ENCODE measurements at regions not wholly inside any gene's neighbourhood (a gene's known extent, or its start where the extent isn't known, plus 50 kb on each side); places are given as distances from the start of the nearest gene placed in this dataset.
"Not testable (repeated sequence)": the region's sequence is repeated elsewhere in the genome, so short reads cannot be mapped to it uniquely, and the experiment has no call there.

DNA sequence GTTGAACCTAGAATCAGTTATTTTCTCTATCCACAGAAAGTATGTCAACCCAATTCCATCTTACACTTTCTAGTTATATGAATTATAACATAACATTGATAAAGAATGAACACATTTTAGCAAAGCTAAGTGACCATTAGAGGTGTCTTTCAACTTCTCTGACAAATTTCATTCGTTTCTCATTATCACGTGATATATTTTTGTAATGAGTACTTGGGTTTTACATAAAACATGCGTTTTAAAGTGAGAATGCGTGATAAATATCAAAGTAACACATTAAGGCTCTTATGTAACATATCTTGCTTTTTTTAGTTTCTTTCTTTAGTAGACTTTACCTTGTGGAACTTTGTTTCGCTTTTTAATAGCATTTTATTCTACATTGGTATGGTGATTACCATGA, 1715.1 kb upstream of the IGFBP7 start:
- DNase-seq = no peak
- intact Hi-C loops (cut with micrococcal nuclease) = no loop called here

DNA sequence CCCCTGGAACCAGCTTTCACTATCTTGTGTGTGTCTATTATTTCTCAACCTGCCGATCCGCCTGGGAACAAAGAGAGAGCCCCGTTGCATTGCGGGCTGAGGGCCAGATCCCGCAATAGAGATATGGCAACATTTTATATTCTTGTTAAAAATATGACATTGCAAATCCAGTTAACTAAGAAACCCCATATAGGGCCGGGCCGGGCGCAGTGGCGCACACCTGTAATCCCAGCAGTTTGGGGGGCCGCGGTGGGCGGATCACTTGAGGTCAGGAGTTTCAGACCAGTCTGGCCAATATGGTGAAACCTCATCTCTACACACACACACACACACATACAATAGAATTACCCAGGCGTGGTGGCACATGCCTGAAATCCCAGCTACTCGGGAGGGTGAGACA, 1708.4 kb upstream of the IGFBP7 start:
- WGBS (ENCODE audit: insufficient coverage) = 92% methylated on average over 12 of the region's 14 CpGs
- H3K27me3 Mint-ChIP-seq (ENCODE audit: low read depth in 2 of 2); H3K9me3 ChIP-seq (ENCODE audit: control insufficient read depth, insufficient read depth, low read length); ATAC-seq; H3K27ac Mint-ChIP-seq; H3K36me3 ChIP-seq (ENCODE audit: control insufficient read depth, insufficient read depth, low read length); H3K4me3 Mint-ChIP-seq; H3K4me1 Mint-ChIP-seq; intact Hi-C loops (cut with micrococcal nuclease); H3K27ac ChIP-seq (ENCODE audit: low read length); H3K4me3 ChIP-seq (ENCODE audit: low read length); H3K4me1 ChIP-seq (ENCODE audit: control insufficient read depth, insufficient read depth, low read length); H3K27me3 ChIP-seq (ENCODE audit: control insufficient read depth, insufficient read depth, low read length); DNase-seq: not testable (repeated sequence)
- peaks cover 16% of the 10 kb centered on the region for H3K36me3 Mint-ChIP-seq
- peaks cover 9 to 11% of the 10 kb centered on the region in 2 donors for H3K9me3 Mint-ChIP-seq

More for the DNA sequence above, 1715.1 kb upstream of the IGFBP7 start:
- H3K4me3 Mint-ChIP-seq = no peak overlapping the region
- H3K9me3 Mint-ChIP-seq = peaks cover 5 to 9% of the 10 kb centered on the region in 2 donors
- Histone ChIP-seq H3K27ac (ENCODE audit: low read length) (no peak overlapping the region), H3K4me1 (ENCODE audit: control insufficient read depth, insufficient read depth, low read length) (no peaks in the 10 kb centered on the region), H3K27me3 (ENCODE audit: control insufficient read depth, insufficient read depth, low read length) (no peaks in the 10 kb centered on the region), H3K9me3 (ENCODE audit: control insufficient read depth, insufficient read depth, low read length) (peaks cover 11% of the 10 kb centered on the region), H3K4me3 (ENCODE audit: low read length) (no peak overlapping the region), H3K36me3 (ENCODE audit: control insufficient read depth, insufficient read depth, low read length) (no peaks in the 10 kb centered on the region)
- H3K27me3 Mint-ChIP-seq (ENCODE audit: low read depth in 2 of 2) = no peaks in the 10 kb centered on the region
- no peaks in the 10 kb centered on the region for H3K36me3 Mint-ChIP-seq
- no peaks in the 10 kb centered on the region for H3K4me1 Mint-ChIP-seq
- WGBS (ENCODE audit: insufficient coverage) = 100% methylated on average over 1 of the region's 5 CpGs
- TF ChIP-seq, protein P1, sequence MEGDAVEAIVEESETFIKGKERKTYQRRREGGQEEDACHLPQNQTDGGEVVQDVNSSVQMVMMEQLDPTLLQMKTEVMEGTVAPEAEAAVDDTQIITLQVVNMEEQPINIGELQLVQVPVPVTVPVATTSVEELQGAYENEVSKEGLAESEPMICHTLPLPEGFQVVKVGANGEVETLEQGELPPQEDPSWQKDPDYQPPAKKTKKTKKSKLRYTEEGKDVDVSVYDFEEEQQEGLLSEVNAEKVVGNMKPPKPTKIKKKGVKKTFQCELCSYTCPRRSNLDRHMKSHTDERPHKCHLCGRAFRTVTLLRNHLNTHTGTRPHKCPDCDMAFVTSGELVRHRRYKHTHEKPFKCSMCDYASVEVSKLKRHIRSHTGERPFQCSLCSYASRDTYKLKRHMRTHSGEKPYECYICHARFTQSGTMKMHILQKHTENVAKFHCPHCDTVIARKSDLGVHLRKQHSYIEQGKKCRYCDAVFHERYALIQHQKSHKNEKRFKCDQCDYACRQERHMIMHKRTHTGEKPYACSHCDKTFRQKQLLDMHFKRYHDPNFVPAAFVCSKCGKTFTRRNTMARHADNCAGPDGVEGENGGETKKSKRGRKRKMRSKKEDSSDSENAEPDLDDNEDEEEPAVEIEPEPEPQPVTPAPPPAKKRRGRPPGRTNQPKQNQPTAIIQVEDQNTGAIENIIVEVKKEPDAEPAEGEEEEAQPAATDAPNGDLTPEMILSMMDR (IDR thresholded peaks at IDR 0.05) = no peak
- H3K27ac Mint-ChIP-seq = no peak overlapping the region
- ATAC-seq = no peak

DNA sequence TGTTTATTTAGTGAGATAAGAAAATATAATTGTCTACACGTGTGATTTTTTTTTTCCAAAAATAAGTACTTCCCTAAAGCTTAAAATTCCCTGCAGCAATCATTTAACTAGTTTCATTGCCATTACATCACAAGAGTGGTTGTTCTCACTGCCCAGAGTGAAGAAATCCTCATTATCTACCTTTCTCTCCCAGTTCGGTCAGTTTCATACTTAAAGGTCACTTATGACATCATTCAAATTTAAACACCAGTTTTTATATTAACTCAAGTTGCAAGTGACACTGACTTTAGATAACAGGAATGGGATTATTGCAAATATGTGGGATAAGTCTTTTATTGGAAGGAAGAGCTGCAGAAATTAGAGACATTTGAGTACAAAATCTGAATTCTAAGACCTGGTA, 1699.8 kb upstream of the IGFBP7 start:
- intact Hi-C loops (cut with micrococcal nuclease) = no loop called here
- no peaks in the 10 kb centered on the region for H3K27me3 ChIP-seq (ENCODE audit: control insufficient read depth, insufficient read depth, low read length)
- 90% methylated on average over 1 of the region's 2 CpGs for WGBS (ENCODE audit: insufficient coverage)
- H3K27ac ChIP-seq (ENCODE audit: low read length) = no peak overlapping the region
- Mint-ChIP-seq H3K27me3 (ENCODE audit: low read depth in 2 of 2) (no peaks in the 10 kb centered on the region), H3K4me1 (no peaks in the 10 kb centered on the region), H3K4me3 (no peak overlapping the region), H3K27ac (no peak overlapping the region), H3K36me3 (peaks cover under 1% of the 10 kb centered on the region), H3K9me3 (peaks cover 13 to 20% of the 10 kb centered on the region in 2 donors)
- H3K4me1 ChIP-seq (ENCODE audit: control insufficient read depth, insufficient read depth, low read length) = no peaks in the 10 kb centered on the region
- no peak for DNase-seq
- H3K9me3 ChIP-seq (ENCODE audit: control insufficient read depth, insufficient read depth, low read length) = no peaks in the 10 kb centered on the region
- no peak for ATAC-seq
- TF ChIP-seq, protein P1 (IDR thresholded peaks at IDR 0.05) = no peak
- no peaks in the 10 kb centered on the region for H3K36me3 ChIP-seq (ENCODE audit: control insufficient read depth, insufficient read depth, low read length)
- no peak overlapping the region for H3K4me3 ChIP-seq (ENCODE audit: low read length)

DNA sequence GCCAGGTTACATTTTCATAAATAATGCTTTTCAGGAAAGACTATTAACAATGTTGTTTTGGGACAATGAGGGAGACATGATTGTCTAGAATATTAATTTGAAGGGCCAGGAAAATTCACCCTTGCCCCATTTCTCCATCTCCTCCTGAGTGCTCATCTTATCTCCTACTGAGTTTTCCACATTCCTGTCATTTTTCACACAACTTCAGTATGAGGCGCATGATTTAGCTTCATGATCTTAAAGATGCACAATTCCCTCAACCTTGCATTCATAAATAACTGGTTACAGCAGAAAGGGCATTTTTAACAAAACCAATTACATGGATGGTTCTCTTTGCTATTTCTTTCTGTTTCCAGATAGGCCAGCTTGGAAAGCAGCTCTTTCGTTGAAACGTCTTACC, 1699.2 kb upstream of the IGFBP7 start:
- ATAC-seq = no peak
- no peak overlapping the region for H3K4me3 ChIP-seq (ENCODE audit: low read length)
- TF ChIP-seq, protein P1 (IDR thresholded peaks at IDR 0.05) = no peak

More for the DNA sequence above, 1699.2 kb upstream of the IGFBP7 start:
- H3K27me3 Mint-ChIP-seq (ENCODE audit: low read depth in 2 of 2) = no peaks in the 10 kb centered on the region
- no peaks in the 10 kb centered on the region for H3K4me1 ChIP-seq (ENCODE audit: control insufficient read depth, insufficient read depth, low read length)
- no peaks in the 10 kb centered on the region for H3K36me3 ChIP-seq (ENCODE audit: control insufficient read depth, insufficient read depth, low read length)
- peaks cover 12 to 20% of the 10 kb centered on the region in 2 donors for H3K9me3 Mint-ChIP-seq
- no peaks in the 10 kb centered on the region for H3K27me3 ChIP-seq (ENCODE audit: control insufficient read depth, insufficient read depth, low read length)
- DNase-seq = no peak
- H3K36me3 Mint-ChIP-seq = no peaks in the 10 kb centered on the region
- no peak overlapping the region for H3K4me3 Mint-ChIP-seq
- H3K27ac ChIP-seq (ENCODE audit: low read length) = no peak overlapping the region
- H3K9me3 ChIP-seq (ENCODE audit: control insufficient read depth, insufficient read depth, low read length) = no peaks in the 10 kb centered on the region
- no peaks in the 10 kb centered on the region for H3K4me1 Mint-ChIP-seq
- 89% methylated on average over 3 of the region's 3 CpGs for WGBS (ENCODE audit: insufficient coverage)
- H3K27ac Mint-ChIP-seq = no peak overlapping the region
- intact Hi-C loops (cut with micrococcal nuclease) = no loop called here

Data from natural killer cell (primary cell).